Caco-2 (cell line): ENCODE measurements at regions not wholly inside any gene's neighbourhood (a gene's known extent, or its start where the extent isn't known, plus 50 kb on each side); places are given as distances from the start of the nearest gene placed in this dataset.

Experiments used
- BruUV-seq: library from RNA; stranded (reverse); fragments of 400-500 nt; replicated peaks from 2 replicates; lab custom pipeline; 2021; lab: Mats Ljungman, UMichigan
- CTCF ChIA-PET: fragments of 300-600 bp; sonication (Branson Sonifier 250); formaldehyde crosslinking; loops from one replicate; lab custom pipeline; 2022; ENCODE audit warnings: antibody characterized with exemption; lab: Charles Lee
- POLR2A ChIA-PET: fragments of 300-600 bp; sonication (Branson Sonifier 250); formaldehyde crosslinking; loops from one replicate; lab custom pipeline; 2022; ENCODE audit warnings: antibody characterized with exemption; lab: Charles Lee
- DNase-seq, 2 experiments: peaks; one replicate each; pipeline versions ENCODE4 v3.0.0 to v3.0.0-alpha.2; 2020 to 2022
- H3K27me3 ChIP-seq: replicated peaks from 2 replicates; pipeline ENCODE4 v1.6.0; 2011; ENCODE audit warnings: low read length; ENCODE audit not compliant: control insufficient read depth, insufficient read depth
- H3K36me3 ChIP-seq: 2 replicates; pipeline ENCODE4 v1.5.1; 2011; ENCODE audit warnings: low read length; ENCODE audit not compliant: control insufficient read depth, insufficient read depth
- H3K4me1 ChIP-seq: fragments of 250-450 bp; sonication (Bioruptor Pico); 2 replicates; pipeline ENCODE4 v1.5.1; 2020; ENCODE audit warnings: mild to moderate bottlenecking
- H3K4me3 ChIP-seq: 2 replicates; pipeline ENCODE4 v1.5.1; 2011; ENCODE audit warnings: low read depth, mild to moderate bottlenecking, control low read depth, low read length
- H3K9me3 ChIP-seq: fragments of 250-450 bp; sonication (Bioruptor Pico); 2 replicates; pipeline ENCODE4 v1.5.1; 2020; ENCODE audit warnings: mild to moderate bottlenecking, moderate library complexity
- H3K27ac Mint-ChIP-seq: one replicate; pipeline ENCODE4 v1.8.0; 2022; ENCODE audit warnings: mixed read lengths; ENCODE audit not compliant: unreplicated experiment
- H3K27me3 Mint-ChIP-seq: one replicate; pipeline ENCODE4 v1.8.0; 2022; ENCODE audit warnings: mixed read lengths; ENCODE audit not compliant: insufficient read depth, unreplicated experiment
- H3K36me3 Mint-ChIP-seq: one replicate; pipeline ENCODE4 v1.8.0; 2022; ENCODE audit warnings: mild to moderate bottlenecking, mixed read lengths; ENCODE audit not compliant: insufficient read depth, unreplicated experiment
- H3K4me1 Mint-ChIP-seq: one replicate; pipeline ENCODE4 v1.8.0; 2022; ENCODE audit warnings: low read depth, mixed read lengths; ENCODE audit not compliant: unreplicated experiment
- H3K4me3 Mint-ChIP-seq: one replicate; pipeline ENCODE4 v1.8.0; 2022; ENCODE audit warnings: mild to moderate bottlenecking, moderate library complexity, mixed read lengths; ENCODE audit not compliant: unreplicated experiment
- H3K9me3 Mint-ChIP-seq: one replicate; pipeline ENCODE4 v1.8.0; 2022; ENCODE audit warnings: mixed read lengths; ENCODE audit not compliant: unreplicated experiment
- intact Hi-C: fragments of 100-400 bp; cut with micrococcal nuclease; formaldehyde crosslinking; loops from one replicate; pipeline ENCODE4 v1.10.0; 2022; ENCODE audit not compliant: unreplicated experiment
- TF ChIP-seq, protein P1 (sequence below), 2 experiments: fragments of 200-600 bp in 1 of 2; IDR thresholded peaks; 1 replicate in 1 of 2; 2 replicates in 1 of 2; pipeline versions ENCODE4 v1.5.1 to v1.8.0; 2011 to 2022; ENCODE audit warnings: antibody characterized with exemption in 1 of 2, control low read depth in 1 of 2, inconsistent platforms in 1 of 2, low read depth in 1 of 2, low read length in 1 of 2, mild to moderate bottlenecking in 1 of 2, moderate library complexity in 1 of 2; ENCODE audit not compliant: insufficient read depth in 1 of 2, severe bottlenecking in 1 of 2, unreplicated experiment in 1 of 2

DNA sequence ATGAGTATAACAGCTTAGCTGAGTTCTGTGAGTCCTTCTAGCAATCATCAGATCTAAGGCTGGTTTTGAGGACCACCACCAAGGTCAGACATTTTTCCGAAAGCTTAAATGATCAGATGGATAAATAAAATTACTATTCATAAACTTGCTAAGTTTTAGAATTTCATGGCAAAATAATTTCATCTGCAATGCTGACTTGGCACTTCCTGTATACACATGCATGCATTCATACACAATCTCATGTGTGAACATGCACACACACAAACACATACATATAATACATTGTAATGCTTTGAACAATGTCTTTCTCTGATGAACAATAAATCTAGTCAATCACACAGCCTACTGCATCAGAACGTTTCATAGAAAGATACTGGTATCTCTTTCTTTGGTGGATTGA, 1068.3 kb downstream of the HACE1 start:
- H3K4me1 Mint-ChIP-seq: no peaks in the 10 kb centered on the region
- no peaks in the 10 kb centered on the region for H3K27me3 ChIP-seq
- BruUV-seq: no TSS peak
- no peaks in the 10 kb centered on the region for H3K36me3 ChIP-seq
- H3K4me3 Mint-ChIP-seq: no peak overlapping the region
- H3K27ac Mint-ChIP-seq: no peak overlapping the region
- intact Hi-C loops: no loop called here
- H3K36me3 Mint-ChIP-seq: no peaks in the 10 kb centered on the region
- no peak for DNase-seq
- no peaks in the 10 kb centered on the region for H3K4me1 ChIP-seq
- H3K27me3 Mint-ChIP-seq: no peaks in the 10 kb centered on the region
- TF ChIP-seq, protein P1, sequence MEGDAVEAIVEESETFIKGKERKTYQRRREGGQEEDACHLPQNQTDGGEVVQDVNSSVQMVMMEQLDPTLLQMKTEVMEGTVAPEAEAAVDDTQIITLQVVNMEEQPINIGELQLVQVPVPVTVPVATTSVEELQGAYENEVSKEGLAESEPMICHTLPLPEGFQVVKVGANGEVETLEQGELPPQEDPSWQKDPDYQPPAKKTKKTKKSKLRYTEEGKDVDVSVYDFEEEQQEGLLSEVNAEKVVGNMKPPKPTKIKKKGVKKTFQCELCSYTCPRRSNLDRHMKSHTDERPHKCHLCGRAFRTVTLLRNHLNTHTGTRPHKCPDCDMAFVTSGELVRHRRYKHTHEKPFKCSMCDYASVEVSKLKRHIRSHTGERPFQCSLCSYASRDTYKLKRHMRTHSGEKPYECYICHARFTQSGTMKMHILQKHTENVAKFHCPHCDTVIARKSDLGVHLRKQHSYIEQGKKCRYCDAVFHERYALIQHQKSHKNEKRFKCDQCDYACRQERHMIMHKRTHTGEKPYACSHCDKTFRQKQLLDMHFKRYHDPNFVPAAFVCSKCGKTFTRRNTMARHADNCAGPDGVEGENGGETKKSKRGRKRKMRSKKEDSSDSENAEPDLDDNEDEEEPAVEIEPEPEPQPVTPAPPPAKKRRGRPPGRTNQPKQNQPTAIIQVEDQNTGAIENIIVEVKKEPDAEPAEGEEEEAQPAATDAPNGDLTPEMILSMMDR (IDR thresholded peaks at IDR 0.05; ENCODE audit: insufficient read depth in 1 of 2, low read depth in 1 of 2, low read length in 1 of 2, severe bottlenecking in 1 of 2, unreplicated experiment in 1 of 2): no peak
- H3K4me3 ChIP-seq: no peak overlapping the region
- POLR2A ChIA-PET: no interaction called here
- H3K9me3 ChIP-seq: no peaks in the 10 kb centered on the region
- no peaks in the 10 kb centered on the region for H3K9me3 Mint-ChIP-seq
- CTCF ChIA-PET: no interaction called here

DNA sequence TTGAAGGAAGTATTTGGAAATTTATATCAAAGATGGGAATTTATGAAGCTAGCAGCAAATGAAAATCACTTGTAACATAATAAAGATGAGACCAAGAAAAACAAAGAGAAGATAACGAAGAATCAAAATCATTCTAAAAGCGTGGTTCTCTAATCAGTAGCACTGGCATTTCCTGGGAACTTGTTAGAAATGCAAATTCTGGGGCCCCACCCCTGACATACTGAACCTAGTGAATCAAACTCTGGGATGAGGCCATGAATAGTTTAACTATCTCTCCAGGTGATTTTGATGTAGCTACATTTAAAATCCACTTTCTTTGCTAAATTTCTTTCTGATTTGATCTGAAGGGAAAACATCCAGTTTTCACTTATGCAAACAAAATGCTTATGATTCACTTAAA, 1075.6 kb downstream of the HACE1 start:
- POLR2A ChIA-PET: interaction anchor here (0.7 kb wide), 1 partner anchor 539 kb away, joined by 3 read pairs; no protein-coding TSS in a partner anchor
- DNase-seq: no peak
- H3K27ac Mint-ChIP-seq: no peak overlapping the region

DNA sequence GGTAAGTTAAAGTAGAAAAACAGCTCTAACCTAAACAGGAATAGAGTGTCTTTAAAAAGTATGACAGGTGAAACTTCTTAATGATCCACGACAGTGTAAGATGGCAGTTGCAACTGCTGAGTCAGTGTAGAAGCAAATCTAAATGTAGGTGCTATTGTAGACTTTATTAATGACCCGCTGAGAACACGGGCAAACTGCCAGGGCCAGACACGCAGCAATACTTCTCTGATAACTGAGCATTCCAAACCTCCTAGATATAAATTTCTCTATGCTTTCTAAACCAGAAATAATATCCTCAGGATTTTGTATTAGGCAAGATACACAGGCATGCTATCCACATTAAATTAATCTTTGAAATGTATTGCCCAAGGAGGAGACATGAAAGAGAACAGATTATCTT, 1076.4 kb downstream of the HACE1 start:
- Mint-ChIP-seq H3K4me1 (no peaks in the 10 kb centered on the region), H3K4me3 (no peak overlapping the region), H3K27ac (no peak overlapping the region), H3K36me3 (no peaks in the 10 kb centered on the region), H3K9me3 (no peaks in the 10 kb centered on the region), H3K27me3 (no peaks in the 10 kb centered on the region)
- Histone ChIP-seq H3K9me3 (no peaks in the 10 kb centered on the region), H3K4me1 (no peaks in the 10 kb centered on the region), H3K36me3 (no peaks in the 10 kb centered on the region), H3K27me3 (no peaks in the 10 kb centered on the region), H3K4me3 (no peak overlapping the region)
- CTCF ChIA-PET: no interaction called here
- POLR2A ChIA-PET: no interaction called here
- BruUV-seq: no TSS peak
- intact Hi-C loops: no loop called here
- DNase-seq: no peak
- TF ChIP-seq, protein P1 (IDR thresholded peaks at IDR 0.05; ENCODE audit: insufficient read depth in 1 of 2, low read depth in 1 of 2, low read length in 1 of 2, severe bottlenecking in 1 of 2, unreplicated experiment in 1 of 2): no peak

More for the DNA sequence above, 1075.6 kb downstream of the HACE1 start:
- H3K27me3 Mint-ChIP-seq: no peaks in the 10 kb centered on the region
- Histone ChIP-seq H3K27me3 (no peaks in the 10 kb centered on the region), H3K4me1 (no peaks in the 10 kb centered on the region), H3K4me3 (no peak overlapping the region), H3K9me3 (no peaks in the 10 kb centered on the region), H3K36me3 (no peaks in the 10 kb centered on the region)
- H3K9me3 Mint-ChIP-seq: no peaks in the 10 kb centered on the region
- no peak overlapping the region for H3K4me3 Mint-ChIP-seq
- no peaks in the 10 kb centered on the region for H3K36me3 Mint-ChIP-seq
- TF ChIP-seq, protein P1 (IDR thresholded peaks at IDR 0.05; ENCODE audit: insufficient read depth in 1 of 2, low read depth in 1 of 2, low read length in 1 of 2, severe bottlenecking in 1 of 2, unreplicated experiment in 1 of 2): no peak
- CTCF ChIA-PET: no interaction called here
- intact Hi-C loops: no loop called here
- no peaks in the 10 kb centered on the region for H3K4me1 Mint-ChIP-seq
- BruUV-seq: no TSS peak
